HFFc6 (cell line): ENCODE measurements at regions not wholly inside any gene's neighbourhood (a gene's known extent, or its start where the extent isn't known, plus 50 kb on each side); places are given as distances from the start of the nearest gene placed in this dataset.

ENCODE experiments used
- DNase-seq: peaks from one replicate; pipeline ENCODE4 v3.0.0-alpha.2; 2018
- H3K27ac Mint-ChIP-seq: 2 replicates; pipeline ENCODE4 v1.8.0; 2020; ENCODE audit warnings: mild to moderate bottlenecking, mixed read lengths
- H3K27me3 Mint-ChIP-seq: 2 replicates; pipeline ENCODE4 v1.8.0; 2021; ENCODE audit warnings: mild to moderate bottlenecking, moderate library complexity, mixed read lengths; ENCODE audit not compliant: insufficient read depth
- H3K36me3 Mint-ChIP-seq: 2 replicates; pipeline ENCODE4 v1.8.0; 2021; ENCODE audit warnings: low read depth, mixed read lengths
- H3K4me1 Mint-ChIP-seq: 2 replicates; pipeline ENCODE4 v1.8.0; 2020; ENCODE audit warnings: low read depth, mixed read lengths
- H3K4me3 Mint-ChIP-seq: 2 replicates; pipeline ENCODE4 v1.8.0; 2020; ENCODE audit warnings: mild to moderate bottlenecking, moderate library complexity, mixed read lengths
- H3K9me3 Mint-ChIP-seq: 2 replicates; pipeline ENCODE4 v1.8.0; 2020; ENCODE audit warnings: mild to moderate bottlenecking, mixed read lengths
- TF ChIP-seq, protein P1 (sequence below): fragments of 200-600 bp; sonication (generic); IDR thresholded peaks from 2 replicates; pipeline ENCODE4 v1.5.0; 2021; ENCODE audit warnings: antibody characterized with exemption, mild to moderate bottlenecking

DNA sequence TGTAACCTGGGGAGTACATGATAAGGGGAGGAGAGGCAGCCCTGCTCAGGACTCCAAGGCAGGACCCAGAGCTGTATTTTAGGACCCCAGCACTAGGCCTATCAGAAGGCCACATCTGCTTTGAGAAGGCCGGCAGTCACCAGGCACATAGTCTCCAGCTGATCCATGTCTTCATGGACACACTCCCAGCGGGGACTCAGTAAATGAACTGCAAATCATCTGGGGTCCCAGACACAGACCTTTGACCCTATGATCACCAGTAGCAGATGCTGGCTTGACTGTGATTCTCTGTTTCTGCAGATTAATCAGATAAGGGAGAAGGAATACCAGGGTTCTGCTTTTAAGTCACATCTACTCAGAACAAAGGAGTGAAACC lies 341.4 kb upstream of the PODXL start:
- peaks cover 5% of the 10 kb centered on the region; the same call in 1 of the 2 replicates for H3K36me3 Mint-ChIP-seq
- no peaks in the 10 kb centered on the region for H3K9me3 Mint-ChIP-seq
- TF ChIP-seq, protein P1, sequence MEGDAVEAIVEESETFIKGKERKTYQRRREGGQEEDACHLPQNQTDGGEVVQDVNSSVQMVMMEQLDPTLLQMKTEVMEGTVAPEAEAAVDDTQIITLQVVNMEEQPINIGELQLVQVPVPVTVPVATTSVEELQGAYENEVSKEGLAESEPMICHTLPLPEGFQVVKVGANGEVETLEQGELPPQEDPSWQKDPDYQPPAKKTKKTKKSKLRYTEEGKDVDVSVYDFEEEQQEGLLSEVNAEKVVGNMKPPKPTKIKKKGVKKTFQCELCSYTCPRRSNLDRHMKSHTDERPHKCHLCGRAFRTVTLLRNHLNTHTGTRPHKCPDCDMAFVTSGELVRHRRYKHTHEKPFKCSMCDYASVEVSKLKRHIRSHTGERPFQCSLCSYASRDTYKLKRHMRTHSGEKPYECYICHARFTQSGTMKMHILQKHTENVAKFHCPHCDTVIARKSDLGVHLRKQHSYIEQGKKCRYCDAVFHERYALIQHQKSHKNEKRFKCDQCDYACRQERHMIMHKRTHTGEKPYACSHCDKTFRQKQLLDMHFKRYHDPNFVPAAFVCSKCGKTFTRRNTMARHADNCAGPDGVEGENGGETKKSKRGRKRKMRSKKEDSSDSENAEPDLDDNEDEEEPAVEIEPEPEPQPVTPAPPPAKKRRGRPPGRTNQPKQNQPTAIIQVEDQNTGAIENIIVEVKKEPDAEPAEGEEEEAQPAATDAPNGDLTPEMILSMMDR, result no peak
- H3K4me3 Mint-ChIP-seq, result no peak overlapping the region
- no peak overlapping the region for H3K27ac Mint-ChIP-seq
- peaks cover 8% of the 10 kb centered on the region for H3K27me3 Mint-ChIP-seq
- DNase-seq, result no peak
- H3K4me1 Mint-ChIP-seq, result peaks cover 64% of the 10 kb centered on the region

DNA sequence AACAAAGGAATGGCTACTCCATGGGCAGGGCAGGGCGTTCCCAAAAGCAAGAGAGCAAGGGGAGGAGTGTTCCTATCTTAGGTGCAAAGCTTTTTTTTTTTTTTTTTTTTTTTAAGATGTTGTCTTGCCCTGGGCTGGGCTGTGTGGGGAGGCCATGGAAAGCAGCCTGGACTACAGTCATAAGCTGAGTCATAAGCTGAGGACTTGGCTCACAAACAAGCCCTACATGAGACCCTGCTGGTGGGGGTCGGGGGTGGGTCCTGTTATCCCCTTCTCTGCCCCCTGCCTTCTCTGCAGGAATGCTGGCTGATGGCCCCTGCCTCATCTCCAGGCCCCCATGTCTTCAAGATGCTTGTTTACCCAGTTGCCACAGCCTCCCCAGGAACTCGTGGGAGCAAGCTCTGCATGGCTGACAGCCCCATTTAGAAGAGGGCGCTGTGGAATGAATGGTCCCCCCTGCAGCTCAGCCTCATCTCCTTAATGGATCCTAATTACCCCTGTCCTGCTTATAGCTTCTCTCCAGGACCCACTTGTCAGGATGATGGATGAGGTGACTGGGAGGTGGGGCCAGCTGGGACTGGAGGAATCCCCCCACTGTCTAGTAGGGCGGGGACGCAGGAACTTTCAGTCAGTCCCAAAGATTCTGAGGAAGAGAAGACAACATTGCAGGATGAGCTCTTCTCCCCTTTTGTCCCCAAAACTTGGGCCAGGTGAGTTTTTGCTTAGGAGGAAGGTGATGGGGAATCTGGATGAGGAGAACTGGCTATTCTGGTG lies 340.8 kb upstream of the PODXL start:
- Mint-ChIP-seq H3K27me3 (peaks cover 7% of the 10 kb centered on the region), H3K4me3 (peak overlapping the region; percentile 38; the same call in 1 of the 2 replicates)

DNA sequence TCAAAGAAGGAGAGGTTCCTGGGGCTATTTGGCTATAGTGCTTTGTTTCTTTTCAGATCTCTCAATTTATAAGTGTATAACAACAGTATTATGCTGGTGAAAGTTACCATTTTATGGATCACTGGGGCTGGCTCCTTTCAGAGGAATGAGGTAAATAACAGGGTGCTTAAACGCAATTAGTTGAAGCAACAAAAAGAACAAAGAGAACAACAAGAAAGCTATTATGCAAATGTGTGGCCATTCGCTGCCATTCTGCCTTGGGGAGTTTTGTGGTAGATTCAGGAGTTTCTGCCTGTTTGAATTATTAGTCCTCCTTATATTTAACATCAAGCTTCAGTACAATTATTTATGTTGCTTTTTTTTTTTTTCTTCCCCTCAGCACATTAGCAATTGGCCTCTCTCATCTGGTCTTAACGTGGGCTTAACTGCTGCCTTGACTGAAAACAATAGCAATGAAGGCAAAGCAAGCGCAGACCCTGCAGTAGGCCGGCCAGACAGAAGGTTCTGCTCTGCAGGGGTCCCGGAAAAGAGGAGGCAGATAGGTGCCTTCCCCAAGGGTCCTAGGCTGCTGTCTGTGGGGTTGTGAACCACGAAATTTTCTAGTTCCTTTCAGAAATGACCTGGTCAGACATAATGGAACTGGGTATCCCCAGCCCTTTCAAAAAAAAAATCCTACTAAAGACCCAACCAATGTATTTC lies 339.9 kb upstream of the PODXL start:
- Mint-ChIP-seq H3K4me1 (peaks cover 64% of the 10 kb centered on the region), H3K4me3 (peak overlapping the region; percentile 45), H3K27me3 (peaks cover 6% of the 10 kb centered on the region), H3K9me3 (no peaks in the 10 kb centered on the region), H3K27ac (peak overlapping the region; percentile 86), H3K36me3 (peaks cover 5% of the 10 kb centered on the region; the same call in 1 of the 2 replicates)
- no peak for DNase-seq
- TF ChIP-seq, protein P1, result no peak

More for the DNA sequence above, 340.8 kb upstream of the PODXL start:
- peaks cover 5% of the 10 kb centered on the region; the same call in 1 of the 2 replicates for H3K36me3 Mint-ChIP-seq
- H3K4me1 Mint-ChIP-seq, result peaks cover 64% of the 10 kb centered on the region
- TF ChIP-seq, protein P1, result no peak
- peak overlapping the region; percentile 86 for H3K27ac Mint-ChIP-seq
- DNase-seq, result peak; percentile 54
- H3K9me3 Mint-ChIP-seq, result no peaks in the 10 kb centered on the region

DNA sequence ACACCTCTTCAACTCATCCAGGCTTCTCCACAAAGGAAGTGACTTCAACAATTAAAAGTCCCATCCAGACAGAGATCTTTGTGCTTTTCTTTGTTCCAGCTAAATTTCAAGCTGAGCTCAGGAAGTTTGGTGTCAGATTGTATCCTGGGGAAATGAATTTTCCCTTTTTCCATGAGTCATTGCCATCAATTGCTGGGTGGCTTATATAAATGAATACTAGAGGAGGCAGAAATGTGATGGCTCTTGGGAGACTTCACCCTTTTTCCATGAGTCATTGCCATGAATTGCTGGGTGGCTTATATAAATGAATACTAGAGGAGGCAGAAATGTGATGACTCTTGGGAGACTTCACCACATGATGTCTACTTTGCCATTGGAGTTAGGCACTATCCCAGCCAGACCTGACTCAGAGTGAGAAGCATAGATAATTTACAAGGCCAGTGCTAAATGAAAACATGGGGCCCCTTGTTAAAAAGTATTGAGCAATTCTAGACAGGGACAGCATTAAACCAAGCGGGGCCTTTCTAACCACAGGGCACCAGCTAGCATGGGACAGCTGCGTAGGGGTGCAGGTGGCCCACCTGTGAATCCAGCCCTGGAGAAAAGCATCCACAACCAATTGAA lies 339.2 kb upstream of the PODXL start:
- Mint-ChIP-seq H3K4me3 (peak overlapping the region; percentile 45), H3K4me1 (peaks cover 64% of the 10 kb centered on the region), H3K27me3 (peaks cover 5% of the 10 kb centered on the region; the same call in 1 of the 2 replicates), H3K36me3 (peaks cover 5% of the 10 kb centered on the region; the same call in 1 of the 2 replicates), H3K9me3 (no peaks in the 10 kb centered on the region), H3K27ac (peak overlapping the region; percentile 86)
- DNase-seq, result peak; percentile 99
- TF ChIP-seq, protein P1, result no peak

DNA sequence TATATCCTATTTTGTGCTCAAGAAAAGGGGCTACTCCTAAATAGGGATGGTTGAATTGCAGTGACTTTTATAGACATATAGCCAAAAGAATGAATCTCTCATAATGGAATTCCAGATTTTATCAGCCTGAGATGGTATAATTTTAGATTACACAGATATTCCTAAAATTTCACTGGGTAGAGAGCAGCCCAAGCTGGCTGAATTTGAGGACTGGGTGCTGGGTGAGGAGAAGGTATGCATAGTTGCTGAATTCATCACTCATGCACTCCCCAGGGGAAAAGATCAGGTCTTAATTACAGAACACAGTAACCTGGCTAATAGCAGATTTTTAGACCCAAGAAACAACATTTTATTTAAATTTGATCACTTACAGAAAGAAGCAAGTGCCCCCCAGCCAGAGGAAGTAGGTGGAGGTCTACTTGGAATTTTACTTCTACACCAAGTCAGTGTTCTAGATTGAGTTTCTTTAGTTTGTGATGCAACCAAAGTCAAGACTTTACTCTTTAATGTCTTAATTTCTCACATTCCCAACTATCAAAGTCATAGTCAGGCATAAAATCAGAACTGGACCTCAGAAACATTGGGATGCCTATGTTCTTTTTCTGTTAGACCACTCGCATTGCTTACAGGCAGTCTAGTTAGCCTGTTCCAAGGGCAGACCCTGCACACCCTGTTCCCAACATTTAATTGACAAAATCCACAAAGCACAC lies 337.4 kb upstream of the PODXL start:
- Mint-ChIP-seq H3K27me3 (peaks cover 5% of the 10 kb centered on the region; the same call in 1 of the 2 replicates), H3K4me3 (peak overlapping the region; percentile 28; the same call in 1 of the 2 replicates), H3K4me1 (peaks cover 58% of the 10 kb centered on the region), H3K36me3 (no peaks in the 10 kb centered on the region), H3K9me3 (no peaks in the 10 kb centered on the region), H3K27ac (peak overlapping the region; percentile 86; the same call in 1 of the 2 replicates)
- peak; percentile 18 for DNase-seq
- TF ChIP-seq, protein P1, result no peak
